CD4-positive, alpha-beta T cell (primary cell): ENCODE measurements at regions not wholly inside any gene's neighbourhood (a gene's known extent, or its start where the extent isn't known, plus 50 kb on each side); places are given as distances from the start of the nearest gene placed in this dataset.

ENCODE experiments used
- ATAC-seq: fragments of 200-7000 bp; cut with Tn5 transposase; one replicate; pipeline ENCODE4 v1.10.0; 2022; ENCODE audit warnings: mild to moderate bottlenecking; ENCODE audit not compliant: poor library complexity
- CTCF ChIA-PET: fragments of 350-600 bp; sonication (Branson Sonifier 250); formaldehyde crosslinking; loops from one replicate; lab custom pipeline; 2021; ENCODE audit warnings: antibody characterized with exemption, inconsistent platforms; lab: Charles Lee
- POLR2A ChIA-PET: fragments of 350-600 bp; sonication (Branson Sonifier 250); formaldehyde crosslinking; loops from one replicate; lab custom pipeline; 2021; ENCODE audit warnings: antibody characterized with exemption, inconsistent platforms; lab: Charles Lee
- DNase-seq, 14 experiments: peaks; one replicate each; pipeline ENCODE4 v3.0.0-alpha.2; 2013 to 2020; ENCODE audit warnings: mixed read lengths in 2 of 14
- H3K27ac ChIP-seq, 2 donors: one replicate each; pipeline versions ENCODE4 v1.5.1 to v1.7.0; 2013; ENCODE audit warnings: low read length in 2 of 2, low read depth in 1 of 2, mild to moderate bottlenecking in 1 of 2
- H3K27me3 ChIP-seq, 2 experiments: 1 replicate in 1 of 2; 2 replicates in 1 of 2; pipeline versions ENCODE4 v1.6.1 to v1.7.0; 2013; ENCODE audit warnings: low read length in 2 of 2, control low read depth in 1 of 2, mild to moderate bottlenecking in 1 of 2, moderate library complexity in 1 of 2; ENCODE audit not compliant: insufficient read depth in 2 of 2, control insufficient read depth in 1 of 2
- H3K36me3 ChIP-seq: one replicate; pipeline ENCODE4 v1.6.1; 2013; ENCODE audit warnings: low read length, control low read depth; ENCODE audit not compliant: insufficient read depth
- H3K4me1 ChIP-seq: one replicate; pipeline ENCODE4 v1.6.1; 2013; ENCODE audit warnings: low read length, control low read depth; ENCODE audit not compliant: insufficient read depth
- H3K4me3 ChIP-seq: one replicate; pipeline ENCODE4 v1.5.1; 2013; ENCODE audit warnings: mild to moderate bottlenecking, low read length, moderate library complexity
- H3K9me3 ChIP-seq, 2 experiments: 1 replicate in 1 of 2; 2 replicates in 1 of 2; pipeline versions ENCODE4 v1.6.1 to v1.7.0; 2013; ENCODE audit warnings: low read length in 2 of 2, mild to moderate bottlenecking in 2 of 2, control low read depth in 1 of 2, moderate library complexity in 1 of 2; ENCODE audit not compliant: control insufficient read depth in 1 of 2, insufficient read depth in 1 of 2
- H3K27ac Mint-ChIP-seq: one replicate; pipeline ENCODE4 v1.8.0; 2020; ENCODE audit warnings: mixed read lengths
- H3K27me3 Mint-ChIP-seq: one replicate; pipeline ENCODE4 v1.8.0; 2021; ENCODE audit warnings: mixed read lengths
- H3K36me3 Mint-ChIP-seq: one replicate; pipeline ENCODE4 v1.8.0; 2021; ENCODE audit warnings: low read depth, mixed read lengths
- H3K4me1 Mint-ChIP-seq: one replicate; pipeline ENCODE4 v1.8.0; 2021; ENCODE audit warnings: low read depth, mixed read lengths
- H3K4me3 Mint-ChIP-seq: one replicate; pipeline ENCODE4 v1.8.0; 2020; ENCODE audit warnings: mild to moderate bottlenecking, mixed read lengths
- H3K9me3 Mint-ChIP-seq: one replicate; pipeline ENCODE4 v1.8.0; 2020; ENCODE audit warnings: mixed read lengths
- CTCF ChIP-seq: fragments of 200-600 bp; IDR thresholded peaks from one replicate; pipeline ENCODE4 v1.8.0; 2022; ENCODE audit warnings: antibody characterized with exemption, mild to moderate bottlenecking
- intact Hi-C, 2 experiments: fragments of 100-400 bp; cut with DNase I in 1 of 2; cut with micrococcal nuclease in 1 of 2; formaldehyde crosslinking; loops; one replicate each; pipeline versions ENCODE4 v1.15.1 to v1.9.0; 2023 to 2025; cut with DNase I, micrococcal nuclease

GRCh38 chr6:50272611-50273010 is 222.9 kb upstream of the DEFB112 start:
- Mint-ChIP-seq H3K9me3 (peaks cover 14% of the 10 kb centered on the region), H3K4me3 (no peak overlapping the region), H3K4me1 (no peaks in the 10 kb centered on the region), H3K36me3 (no peaks in the 10 kb centered on the region), H3K27me3 (no peaks in the 10 kb centered on the region), H3K27ac (no peak overlapping the region)
- ChIA-PET CTCF (no interaction called here), POLR2A (no interaction called here)
- no peaks in the 10 kb centered on the region for H3K9me3 ChIP-seq
- DNase-seq (no peak), ATAC-seq (no peak)
- intact Hi-C loops, result no loop called here
- no peak overlapping the region for H3K27ac ChIP-seq
- no peaks in the 10 kb centered on the region for H3K36me3 ChIP-seq
- no peaks in the 10 kb centered on the region for H3K4me1 ChIP-seq
- no peaks in the 10 kb centered on the region for H3K27me3 ChIP-seq
- no peak for TF ChIP-seq CTCF
- H3K4me3 ChIP-seq, result no peak overlapping the region

GRCh38 chr6:50276771-50277261 is 227.1 kb upstream of the DEFB112 start:
- no peaks in the 10 kb centered on the region for H3K27me3 ChIP-seq
- ChIA-PET POLR2A (interaction anchor here (0.7 kb wide), 1 partner anchor 298 kb away, joined by 3 read pairs; no protein-coding TSS in a partner anchor), CTCF (no interaction called here)
- no peaks in the 10 kb centered on the region for H3K9me3 ChIP-seq
- intact Hi-C loops, result no loop called here
- H3K9me3 Mint-ChIP-seq, result peaks cover 16% of the 10 kb centered on the region
- DNase-seq (no peak), ATAC-seq (no peak)
- no peak overlapping the region for H3K4me3 ChIP-seq
- H3K27me3 Mint-ChIP-seq, result no peaks in the 10 kb centered on the region
- H3K27ac Mint-ChIP-seq, result no peak overlapping the region
- no peak overlapping the region for H3K4me3 Mint-ChIP-seq
- no peak for TF ChIP-seq CTCF
- H3K36me3 ChIP-seq, result no peaks in the 10 kb centered on the region
- H3K4me1 ChIP-seq, result no peaks in the 10 kb centered on the region
- no peaks in the 10 kb centered on the region for H3K4me1 Mint-ChIP-seq
- no peaks in the 10 kb centered on the region for H3K36me3 Mint-ChIP-seq
- H3K27ac ChIP-seq, result no peak overlapping the region

GRCh38 chr6:50277774-50278173 is 228.0 kb upstream of the DEFB112 start:
- no peak for TF ChIP-seq CTCF
- Mint-ChIP-seq H3K36me3 (no peaks in the 10 kb centered on the region), H3K27me3 (no peaks in the 10 kb centered on the region), H3K27ac (no peak overlapping the region), H3K4me3 (no peak overlapping the region), H3K4me1 (no peaks in the 10 kb centered on the region), H3K9me3 (peaks cover 16% of the 10 kb centered on the region)
- no peaks in the 10 kb centered on the region for H3K9me3 ChIP-seq
- ChIA-PET POLR2A (interaction anchor here (0.7 kb wide), 1 partner anchor 297 kb away, joined by 3 read pairs; no protein-coding TSS in a partner anchor), CTCF (no interaction called here)
- no peak for DNase-seq
- intact Hi-C loops, result no loop called here
- H3K4me1 ChIP-seq, result no peaks in the 10 kb centered on the region
- H3K4me3 ChIP-seq, result no peak overlapping the region
- H3K27me3 ChIP-seq, result no peaks in the 10 kb centered on the region
- no peaks in the 10 kb centered on the region for H3K36me3 ChIP-seq
- ATAC-seq, result no peak
- H3K27ac ChIP-seq, result no peak overlapping the region
